HEK293 (cell line): ENCODE measurements at regions not wholly inside any gene's neighbourhood (a gene's known extent, or its start where the extent isn't known, plus 50 kb on each side); places are given as distances from the start of the nearest gene placed in this dataset.

Experiments used
- CTCF ChIA-PET: fragments of 350-600 bp; formaldehyde crosslinking; extraction: SDS; loops from one replicate; lab custom pipeline; 2021; ENCODE audit warnings: antibody characterized with exemption; lab: Yijun Ruan, JAX
- POLR2A ChIA-PET: fragments of 300-600 bp; formaldehyde crosslinking; extraction: SDS; loops from one replicate; lab custom pipeline; 2020; ENCODE audit warnings: antibody characterized with exemption, inconsistent platforms; lab: Yijun Ruan, JAX
- H3K27ac ChIP-seq: fragments of 200-500 bp; sonication (Bioruptor generic); 2 replicates; pipeline ENCODE4 v1.5.1; 2014; ENCODE audit warnings: low read depth, low read length, control low read depth, inconsistent platforms; ENCODE audit errors: extremely low read depth
- H3K36me3 ChIP-seq, 2 experiments: fragments of 200-500 bp in 1 of 2; sonication (Bioruptor generic) in 1 of 2; 1 replicate in 1 of 2; 2 replicates in 1 of 2; pipeline ENCODE4 v1.5.1; 2014 to 2017; ENCODE audit warnings: inconsistent platforms in 2 of 2, low read length in 2 of 2; ENCODE audit not compliant: control insufficient read depth in 2 of 2, insufficient read depth in 1 of 2
- H3K4me1 ChIP-seq: fragments of 200-500 bp; sonication (Bioruptor generic); 2 replicates; pipeline ENCODE4 v1.5.1; 2014; ENCODE audit warnings: mild to moderate bottlenecking, low read length, inconsistent platforms; ENCODE audit not compliant: control insufficient read depth, insufficient read depth
- H3K4me3 ChIP-seq: 2 replicates; pipeline ENCODE4 v1.5.1; 2011; ENCODE audit warnings: low read depth, mild to moderate bottlenecking, control low read depth, low read length, moderate library complexity
- H3K9me3 ChIP-seq: fragments of 200-500 bp; sonication (Bioruptor generic); 2 replicates; pipeline ENCODE4 v1.5.1; 2014; ENCODE audit warnings: low read depth, low read length, inconsistent platforms; ENCODE audit not compliant: control insufficient read depth, insufficient read depth
- AEBP2 ChIP-seq: fragments of 450-650 bp; formaldehyde crosslinking; IDR thresholded peaks from 2 replicates; pipeline ENCODE4 v1.5.1; 2016; ENCODE audit warnings: missing biosample characterization, missing genetic modification characterization, borderline replicate concordance
- BCL11A ChIP-seq: fragments of 450-650 bp; formaldehyde crosslinking; IDR thresholded peaks from 2 replicates; pipeline ENCODE4 v1.5.1; 2016; ENCODE audit warnings: low read depth, missing biosample characterization, missing genetic modification characterization
- GLI4 ChIP-seq: fragments of 450-650 bp; formaldehyde crosslinking; IDR thresholded peaks from 2 replicates; pipeline ENCODE4 v1.5.1; 2016; ENCODE audit warnings: missing biosample characterization, missing genetic modification characterization
- GLIS2 ChIP-seq: fragments of 450-650 bp; formaldehyde crosslinking; IDR thresholded peaks from 2 replicates; pipeline ENCODE4 v1.5.1; 2016; ENCODE audit warnings: missing biosample characterization, missing genetic modification characterization
- HOXA7 ChIP-seq: sonication (generic); formaldehyde crosslinking; IDR thresholded peaks from 2 replicates; pipeline ENCODE4 v1.8.1; 2022; ENCODE audit warnings: missing genetic modification reagents, borderline replicate concordance
- HOXC10 ChIP-seq: sonication (generic); formaldehyde crosslinking; IDR thresholded peaks from 2 replicates; pipeline ENCODE4 v1.8.1; 2023; ENCODE audit warnings: mild to moderate bottlenecking, missing genetic modification reagents
- HOXD13 ChIP-seq: sonication (generic); formaldehyde crosslinking; IDR thresholded peaks from 2 replicates; pipeline ENCODE4 v1.8.0; 2022; ENCODE audit warnings: missing genetic modification reagents, borderline replicate concordance
- MYNN ChIP-seq: fragments of 450-650 bp; formaldehyde crosslinking; IDR thresholded peaks from 2 replicates; pipeline ENCODE4 v1.5.1; 2016; ENCODE audit warnings: missing biosample characterization, missing genetic modification characterization, borderline replicate concordance
- OVOL3 ChIP-seq: fragments of 450-650 bp; formaldehyde crosslinking; IDR thresholded peaks from 2 replicates; pipeline ENCODE4 v1.5.1; 2016; ENCODE audit warnings: missing biosample characterization, missing genetic modification characterization
- RBAK ChIP-seq: fragments of 450-650 bp; formaldehyde crosslinking; IDR thresholded peaks from 2 replicates; pipeline ENCODE4 v1.5.1; 2016; ENCODE audit warnings: missing biosample characterization, missing genetic modification characterization
- SP3 ChIP-seq: fragments of 450-650 bp; formaldehyde crosslinking; IDR thresholded peaks from 2 replicates; pipeline ENCODE4 v1.5.1; 2016; ENCODE audit warnings: missing biosample characterization, missing genetic modification characterization
- TRIM28 ChIP-seq: IDR thresholded peaks from 2 replicates; pipeline ENCODE4 v1.6.1; 2011; ENCODE audit warnings: low read length, control low read depth, borderline replicate concordance
- ZBTB17 ChIP-seq: fragments of 450-650 bp; formaldehyde crosslinking; IDR thresholded peaks from 2 replicates; pipeline ENCODE4 v1.5.1; 2016; ENCODE audit warnings: missing biosample characterization, missing genetic modification characterization
- ZBTB48 ChIP-seq: fragments of 450-650 bp; formaldehyde crosslinking; IDR thresholded peaks from 2 replicates; pipeline ENCODE4 v1.5.1; 2016; ENCODE audit warnings: missing biosample characterization, missing genetic modification characterization
- ZBTB6 ChIP-seq: fragments of 450-650 bp; formaldehyde crosslinking; IDR thresholded peaks from 2 replicates; pipeline ENCODE4 v1.5.1; 2017; ENCODE audit warnings: missing biosample characterization, missing genetic modification characterization
- ZBTB8A ChIP-seq: fragments of 450-650 bp; formaldehyde crosslinking; IDR thresholded peaks from 2 replicates; pipeline ENCODE4 v1.5.1; 2016; ENCODE audit warnings: missing biosample characterization, missing genetic modification characterization
- ZNF112 ChIP-seq: fragments of 450-650 bp; formaldehyde crosslinking; IDR thresholded peaks from 2 replicates; pipeline ENCODE4 v1.5.0; 2017; ENCODE audit warnings: missing biosample characterization, missing genetic modification characterization
- ZNF138 ChIP-seq: fragments of 450-650 bp; formaldehyde crosslinking; IDR thresholded peaks from 2 replicates; pipeline ENCODE4 v1.5.1; 2016; ENCODE audit warnings: missing biosample characterization, missing genetic modification characterization, borderline replicate concordance
- ZNF18 ChIP-seq: fragments of 450-650 bp; formaldehyde crosslinking; IDR thresholded peaks from 2 replicates; pipeline ENCODE4 v1.5.1; 2016; ENCODE audit warnings: missing biosample characterization, missing genetic modification characterization
- ZNF211 ChIP-seq: fragments of 450-650 bp; formaldehyde crosslinking; IDR thresholded peaks from 2 replicates; pipeline ENCODE4 v1.5.1; 2016; ENCODE audit warnings: low read depth, missing biosample characterization, missing genetic modification characterization
- ZNF335 ChIP-seq: fragments of 450-650 bp; formaldehyde crosslinking; conservative IDR thresholded peaks from 2 replicates; pipeline ENCODE4 v1.5.1; 2016; ENCODE audit warnings: missing biosample characterization, missing genetic modification characterization
- ZNF362 ChIP-seq: fragments of 450-650 bp; formaldehyde crosslinking; IDR thresholded peaks from 2 replicates; pipeline ENCODE4 v1.5.1; 2016; ENCODE audit warnings: missing biosample characterization, missing genetic modification characterization
- ZNF449 ChIP-seq: fragments of 450-650 bp; formaldehyde crosslinking; IDR thresholded peaks from 2 replicates; pipeline ENCODE4 v1.5.1; 2017; ENCODE audit warnings: missing biosample characterization, mild to moderate bottlenecking, missing genetic modification characterization, moderate library complexity
- ZNF529 ChIP-seq: fragments of 450-650 bp; formaldehyde crosslinking; IDR thresholded peaks from 2 replicates; pipeline ENCODE4 v1.5.1; 2017; ENCODE audit warnings: missing genetic modification characterization, missing biosample characterization; ENCODE audit not compliant: insufficient replicate concordance
- ZNF549 ChIP-seq: fragments of 450-650 bp; IDR thresholded peaks from 2 replicates; pipeline ENCODE4 v1.5.1; 2018; ENCODE audit warnings: missing biosample characterization, missing genetic modification characterization, mild to moderate bottlenecking, inconsistent platforms, moderate library complexity
- ZNF555 ChIP-seq: fragments of 450-650 bp; formaldehyde crosslinking; conservative IDR thresholded peaks from 2 replicates; pipeline ENCODE4 v1.5.1; 2017; ENCODE audit warnings: missing biosample characterization, mild to moderate bottlenecking, missing genetic modification characterization, inconsistent platforms
- ZNF585B ChIP-seq: fragments of 450-650 bp; formaldehyde crosslinking; IDR thresholded peaks from 2 replicates; pipeline ENCODE4 v1.5.1; 2016; ENCODE audit warnings: missing biosample characterization, missing genetic modification characterization
- ZNF600 ChIP-seq: fragments of 450-650 bp; formaldehyde crosslinking; IDR thresholded peaks from 2 replicates; pipeline ENCODE4 v1.5.1; 2016; ENCODE audit warnings: missing biosample characterization, missing genetic modification characterization
- ZNF777 ChIP-seq: fragments of 450-650 bp; formaldehyde crosslinking; IDR thresholded peaks from 2 replicates; pipeline ENCODE4 v1.5.1; 2017; ENCODE audit warnings: missing biosample characterization, missing genetic modification characterization, borderline replicate concordance

GRCh38 chr7:25979605-25980004 is 172.4 kb upstream of the NFE2L3 start:
- POLR2A ChIA-PET: no interaction called here
- CTCF ChIA-PET: no interaction called here
- Histone ChIP-seq H3K4me1 (no peaks in the 10 kb centered on the region), H3K36me3 (no peaks in the 10 kb centered on the region), H3K27ac (no peak overlapping the region), H3K9me3 (no peaks in the 10 kb centered on the region), H3K4me3 (no peak overlapping the region)
- TF ChIP-seq ZNF362: no peak

GRCh38 chr7:25982684-25983083 is 169.3 kb upstream of the NFE2L3 start:
- POLR2A ChIA-PET: no interaction called here
- no peak for TF ChIP-seq AEBP2
- no peak for TF ChIP-seq OVOL3 (tag by site-specific recombination)
- no peak for TF ChIP-seq ZNF549 (tag by site-specific recombination)
- no peak for TF ChIP-seq BCL11A
- no peak for TF ChIP-seq GLIS2 (tag by site-specific recombination)
- no peak for TF ChIP-seq RBAK (tag by site-specific recombination)
- no peak for TF ChIP-seq ZNF600 (tag by site-specific recombination)
- TF ChIP-seq ZNF138 (tag by site-specific recombination): no peak
- TF ChIP-seq GLI4: no peak
- TF ChIP-seq HOXA7 (CRISPR knock-in tag): no peak
- TF ChIP-seq ZBTB48 (tag by site-specific recombination): no peak
- TF ChIP-seq MYNN: no peak
- TF ChIP-seq SP3: no peak
- no peaks in the 10 kb centered on the region for H3K9me3 ChIP-seq
- H3K4me1 ChIP-seq: no peaks in the 10 kb centered on the region
- H3K36me3 ChIP-seq: no peaks in the 10 kb centered on the region
- no peak overlapping the region for H3K4me3 ChIP-seq
- CTCF ChIA-PET: no interaction called here
- no peak overlapping the region for H3K27ac ChIP-seq

GRCh38 chr7:25985196-25985595 is 166.8 kb upstream of the NFE2L3 start:
- ChIA-PET CTCF (interaction anchor here (0.6 kb wide), 1 partner anchor 576 kb away, joined by 3 read pairs; no protein-coding TSS in a partner anchor), POLR2A (no interaction called here)
- Histone ChIP-seq H3K4me1 (no peaks in the 10 kb centered on the region), H3K9me3 (no peaks in the 10 kb centered on the region), H3K27ac (no peak overlapping the region), H3K36me3 (no peaks in the 10 kb centered on the region), H3K4me3 (no peak overlapping the region)
- TF ChIP-seq ZBTB17 (tag by site-specific recombination) (no peak), ZNF18 (tag by site-specific recombination) (no peak), ZNF449 (tag by site-specific recombination) (no peak), ZBTB8A (no peak), ZNF555 (tag by site-specific recombination) (no peak), HOXD13 (CRISPR knock-in tag) (no peak), ZNF529 (tag by site-specific recombination) (no peak), ZNF335 (tag by site-specific recombination) (no peak), ZNF211 (tag by site-specific recombination) (no peak), HOXC10 (CRISPR knock-in tag) (no peak), TRIM28 (no peak), ZNF585B (tag by site-specific recombination) (no peak), ZNF777 (tag by site-specific recombination) (no peak), ZNF112 (tag by site-specific recombination) (no peak), ZBTB6 (tag by site-specific recombination) (no peak)
